K562 (cell line): ENCODE measurements at regions not wholly inside any gene's neighbourhood (a gene's known extent, or its start where the extent isn't known, plus 50 kb on each side); places are given as distances from the start of the nearest gene placed in this dataset.

Experiments used
- ATAC-seq: fragments of 200-7000 bp; cut with Tn5 transposase; 3 replicates; pipeline ENCODE4 v1.9.1; 2020; ENCODE audit warnings: moderate library complexity
- BruUV-seq: library from RNA; stranded (reverse); fragments of 400-500 nt; replicated peaks from 2 replicates; lab custom pipeline; 2021; lab: Mats Ljungman, UMichigan
- CTCF ChIA-PET: fragments of 300-600 bp; formaldehyde crosslinking; extraction: SDS; loops from one replicate; lab custom pipeline; 2021; ENCODE audit warnings: low intra/inter-chr PET ratio; lab: Yijun Ruan, JAX
- POLR2A ChIA-PET: fragments of 300-600, 350-650 bp; sonication (Branson Sonifier 250); formaldehyde crosslinking; extraction: SDS; loops from one replicate; lab custom pipeline; 2021; ENCODE audit warnings: antibody characterized with exemption, inconsistent platforms; lab: Yijun Ruan, JAX
- DNase-seq, 4 experiments: peaks; one replicate each; pipeline versions ENCODE4 v3.0.0 to v3.0.0-alpha.2; 2011 to 2018; ENCODE audit warnings: low spot score in 3 of 4, mixed read lengths in 3 of 4; ENCODE audit errors: extremely low read depth in 1 of 4
- FAIRE-seq: peaks from 2 replicates; lab custom pipeline; 2011; peaks lifted over from hg19 to GRCh38; lab: Jason Lieb, UNC
- H2AFZ ChIP-seq: 2 replicates; pipeline ENCODE4 v1.6.0; 2011; ENCODE audit warnings: low read depth, low read length, control low read depth, inconsistent platforms
- H3K27ac ChIP-seq: fragments of 200-600 bp; 3 replicates; pipeline ENCODE4 v1.8.0; 2011; ENCODE audit warnings: low read depth, mild to moderate bottlenecking, control low read depth, inconsistent platforms, low read length, moderate library complexity, mixed read lengths; ENCODE audit errors: extremely low read depth
- H3K27me3 ChIP-seq, 2 experiments: fragments of 300-600 bp in 1 of 2; 2 replicates in 1 of 2; 3 replicates in 1 of 2; pipeline versions ENCODE4 v1.6.0 to v1.8.0; 2011; ENCODE audit warnings: inconsistent platforms in 2 of 2, low read length in 2 of 2, mild to moderate bottlenecking in 1 of 2, mixed read lengths in 1 of 2, moderate library complexity in 1 of 2; ENCODE audit not compliant: control insufficient read depth in 2 of 2, insufficient read depth in 2 of 2
- H3K36me3 ChIP-seq: fragments of 300-600 bp; 3 replicates; pipeline ENCODE4 v1.8.0; 2011; ENCODE audit warnings: mild to moderate bottlenecking, low read length, inconsistent platforms; ENCODE audit not compliant: control insufficient read depth, insufficient read depth
- H3K4me1 ChIP-seq, 2 experiments: fragments of 200-600 bp in 1 of 2; replicated peaks in 1 of 2; 2 replicates in 1 of 2; 3 replicates in 1 of 2; pipeline versions ENCODE4 v1.5.1 to v1.8.0; 2011; ENCODE audit warnings: inconsistent platforms in 2 of 2, low read length in 2 of 2, mild to moderate bottlenecking in 1 of 2, mixed read lengths in 1 of 2, moderate library complexity in 1 of 2; ENCODE audit not compliant: control insufficient read depth in 2 of 2, insufficient read depth in 2 of 2
- H3K4me2 ChIP-seq: 2 replicates; pipeline ENCODE4 v1.6.1; 2011; ENCODE audit warnings: low read length, control low read depth, inconsistent platforms, mixed read lengths; ENCODE audit not compliant: insufficient read depth
- H3K4me3 ChIP-seq: fragments of 200-600 bp; sonication (generic), shearing (Covaris generic); 2 replicates; pipeline ENCODE4 v1.5.1; 2016; ENCODE audit warnings: control low read depth, inconsistent platforms
- H3K79me2 ChIP-seq: fragments of 200-600 bp; 3 replicates; pipeline ENCODE4 v1.8.0; 2011; ENCODE audit warnings: low read length, inconsistent platforms; ENCODE audit not compliant: control insufficient read depth, insufficient read depth
- H3K9ac ChIP-seq, 2 experiments: 2 replicates each; pipeline versions ENCODE4 v1.6.0 to v1.6.1; 2011; ENCODE audit warnings: low read depth in 2 of 2, low read length in 2 of 2, control low read depth in 1 of 2, inconsistent platforms in 1 of 2, mild to moderate bottlenecking in 1 of 2, mixed read lengths in 1 of 2; ENCODE audit not compliant: insufficient read depth in 1 of 2
- H3K9me1 ChIP-seq: one replicate; pipeline ENCODE4 v1.6.0; 2011; ENCODE audit warnings: inconsistent platforms, mild to moderate bottlenecking, low read length, moderate library complexity; ENCODE audit not compliant: control insufficient read depth, insufficient read depth
- H3K9me3 ChIP-seq: replicated peaks from 2 replicates; pipeline ENCODE4 v1.5.1; 2011; ENCODE audit warnings: low read depth, low read length, inconsistent platforms; ENCODE audit not compliant: control insufficient read depth, insufficient read depth
- H4K20me1 ChIP-seq: replicated peaks from 2 replicates; pipeline ENCODE4 v1.6.1; 2011; ENCODE audit warnings: low read length, inconsistent platforms, mixed read lengths; ENCODE audit not compliant: control insufficient read depth, insufficient read depth
- BRD4 ChIP-seq: fragments of 200-600 bp; sonication (generic); IDR thresholded peaks from 2 replicates; pipeline ENCODE4 v1.6.1; 2017; ENCODE audit warnings: inconsistent platforms
- CBX5 ChIP-seq: IDR thresholded peaks from 2 replicates; pipeline ENCODE4 v1.6.1; 2014; ENCODE audit warnings: low read depth, borderline replicate concordance
- ZNF263 ChIP-seq: sonication (generic); formaldehyde crosslinking; IDR thresholded peaks from 2 replicates; pipeline ENCODE4 v1.8.0; 2022; ENCODE audit warnings: mild to moderate bottlenecking, missing genetic modification reagents, borderline replicate concordance
- ZNF589 ChIP-seq: fragments of 200-800 bp; sonication (Bioruptor generic); IDR thresholded peaks from 2 replicates; pipeline ENCODE4 v1.6.1; 2016; ENCODE audit warnings: low read depth, missing genetic modification characterization, missing compliant biosample characterization
- WGBS: fragments of 100-300 bp; shearing (Covaris generic); methylation state at CpG from one replicate; pipeline ENCODE4 v1.1.6; 2016; ENCODE audit warnings: low coverage, mixed read lengths; ENCODE audit not compliant: insufficient coverage; ENCODE audit errors: missing lambda C conversion rate; 5-methylcytosine and 5-hydroxymethylcytosine counted together
- in situ Hi-C: fragments of 300-500 bp; cut with MboI; formaldehyde crosslinking; loops from 4 replicates; pipeline ENCODE4 v1.15.0; 2018; ENCODE audit warnings: inconsistent platforms, mixed read lengths
- intact Hi-C: fragments of 100-400 bp; cut with micrococcal nuclease; formaldehyde crosslinking; loops from 2 replicates; pipeline ENCODE4 v1.14.2; 2022
- TF ChIP-seq, protein P1 (sequence below): sonication (generic); formaldehyde crosslinking; IDR thresholded peaks from 2 replicates; pipeline ENCODE4 v1.8.0; 2023; ENCODE audit warnings: missing genetic modification reagents, mild to moderate bottlenecking, borderline replicate concordance

GRCh38 chr18:45509535-45509934, 105.7 kb upstream of the SLC14A2 start:
- TF ChIP-seq ZNF589 (CRISPR knock-in tag), result no peak
- TF ChIP-seq ZNF263 (CRISPR knock-in tag), result no peak
- TF ChIP-seq CBX5, result no peak
- no peak for TF ChIP-seq BRD4
- TF ChIP-seq, protein P1, sequence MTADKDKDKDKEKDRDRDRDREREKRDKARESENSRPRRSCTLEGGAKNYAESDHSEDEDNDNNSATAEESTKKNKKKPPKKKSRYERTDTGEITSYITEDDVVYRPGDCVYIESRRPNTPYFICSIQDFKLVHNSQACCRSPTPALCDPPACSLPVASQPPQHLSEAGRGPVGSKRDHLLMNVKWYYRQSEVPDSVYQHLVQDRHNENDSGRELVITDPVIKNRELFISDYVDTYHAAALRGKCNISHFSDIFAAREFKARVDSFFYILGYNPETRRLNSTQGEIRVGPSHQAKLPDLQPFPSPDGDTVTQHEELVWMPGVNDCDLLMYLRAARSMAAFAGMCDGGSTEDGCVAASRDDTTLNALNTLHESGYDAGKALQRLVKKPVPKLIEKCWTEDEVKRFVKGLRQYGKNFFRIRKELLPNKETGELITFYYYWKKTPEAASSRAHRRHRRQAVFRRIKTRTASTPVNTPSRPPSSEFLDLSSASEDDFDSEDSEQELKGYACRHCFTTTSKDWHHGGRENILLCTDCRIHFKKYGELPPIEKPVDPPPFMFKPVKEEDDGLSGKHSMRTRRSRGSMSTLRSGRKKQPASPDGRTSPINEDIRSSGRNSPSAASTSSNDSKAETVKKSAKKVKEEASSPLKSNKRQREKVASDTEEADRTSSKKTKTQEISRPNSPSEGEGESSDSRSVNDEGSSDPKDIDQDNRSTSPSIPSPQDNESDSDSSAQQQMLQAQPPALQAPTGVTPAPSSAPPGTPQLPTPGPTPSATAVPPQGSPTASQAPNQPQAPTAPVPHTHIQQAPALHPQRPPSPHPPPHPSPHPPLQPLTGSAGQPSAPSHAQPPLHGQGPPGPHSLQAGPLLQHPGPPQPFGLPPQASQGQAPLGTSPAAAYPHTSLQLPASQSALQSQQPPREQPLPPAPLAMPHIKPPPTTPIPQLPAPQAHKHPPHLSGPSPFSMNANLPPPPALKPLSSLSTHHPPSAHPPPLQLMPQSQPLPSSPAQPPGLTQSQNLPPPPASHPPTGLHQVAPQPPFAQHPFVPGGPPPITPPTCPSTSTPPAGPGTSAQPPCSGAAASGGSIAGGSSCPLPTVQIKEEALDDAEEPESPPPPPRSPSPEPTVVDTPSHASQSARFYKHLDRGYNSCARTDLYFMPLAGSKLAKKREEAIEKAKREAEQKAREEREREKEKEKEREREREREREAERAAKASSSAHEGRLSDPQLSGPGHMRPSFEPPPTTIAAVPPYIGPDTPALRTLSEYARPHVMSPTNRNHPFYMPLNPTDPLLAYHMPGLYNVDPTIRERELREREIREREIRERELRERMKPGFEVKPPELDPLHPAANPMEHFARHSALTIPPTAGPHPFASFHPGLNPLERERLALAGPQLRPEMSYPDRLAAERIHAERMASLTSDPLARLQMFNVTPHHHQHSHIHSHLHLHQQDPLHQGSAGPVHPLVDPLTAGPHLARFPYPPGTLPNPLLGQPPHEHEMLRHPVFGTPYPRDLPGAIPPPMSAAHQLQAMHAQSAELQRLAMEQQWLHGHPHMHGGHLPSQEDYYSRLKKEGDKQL, result no peak
- Histone ChIP-seq H3K9me3 (no peaks in the 10 kb centered on the region), H3K9me1 (no peaks in the 10 kb centered on the region), H3K4me3 (no peak overlapping the region), H3K36me3 (no peaks in the 10 kb centered on the region), H3K4me1 (no peaks in the 10 kb centered on the region), H3K27ac (no peak overlapping the region), H3K27me3 (no peaks in the 10 kb centered on the region), H3K9ac (no peak overlapping the region), H2AFZ (no peak overlapping the region), H3K79me2 (no peaks in the 10 kb centered on the region), H3K4me2 (no peak overlapping the region), H4K20me1 (no peaks in the 10 kb centered on the region)
- no TSS peak for BruUV-seq
- 4% methylated on average over 3 of the region's 4 CpGs for WGBS
- intact Hi-C loops (no loop called here), in situ Hi-C loops (no loop called here)
- ATAC-seq (no peak), DNase-seq (no peak), FAIRE-seq (no peak)
- POLR2A ChIA-PET, result no interaction called here
- CTCF ChIA-PET, result no interaction called here
